GM10248 (cell line): ENCODE measurements at regions not wholly inside any gene's neighbourhood (a gene's known extent, or its start where the extent isn't known, plus 50 kb on each side); places are given as distances from the start of the nearest gene placed in this dataset.

Source experiments
- CTCF ChIA-PET: fragments of 300-600 bp; sonication (Branson Sonifier 250); formaldehyde crosslinking; extraction: SDS; loops from one replicate; lab custom pipeline; 2021; ENCODE audit warnings: antibody characterized with exemption; lab: Yijun Ruan, JAX
- POLR2A ChIA-PET: fragments of 350-650 bp; sonication (Branson Sonifier 250); formaldehyde crosslinking; extraction: SDS; loops from one replicate; lab custom pipeline; 2020; ENCODE audit warnings: antibody characterized with exemption; lab: Yijun Ruan, JAX
- DNase-seq: peaks from one replicate; pipeline ENCODE4 v3.0.0; 2012; ENCODE audit errors: extremely low spot score
- CTCF ChIP-seq: IDR thresholded peaks from 2 replicates; pipeline ENCODE4 v1.5.1; 2012; ENCODE audit warnings: mild to moderate bottlenecking, low read depth; ENCODE audit errors: extremely low read depth, missing control alignments, control extremely low read depth

- TF ChIP-seq CTCF, result no peak
- DNase-seq, result no peak
- POLR2A ChIA-PET, result no interaction called here
- CTCF ChIA-PET, result interaction anchor here (2.4 kb wide), 1 partner anchor 9 kb away, joined by 8 read pairs; no protein-coding TSS in a partner anchor
Measured at GRCh38 chr5:175250426-175250825, 193.6 kb downstream of the DRD1 start.

- POLR2A ChIA-PET, result no interaction called here
- no peak for DNase-seq
- TF ChIP-seq CTCF, result no peak
- CTCF ChIA-PET, result interaction anchor here (1.7 kb wide), 1 partner anchor 24 kb away, joined by 4 read pairs; no protein-coding TSS in a partner anchor
Measured at GRCh38 chr5:175248416-175248905, 195.5 kb downstream of the DRD1 start.

- no peak for DNase-seq
- CTCF ChIA-PET, result interaction anchor here (0.7 kb wide), 1 partner anchor 12 kb away, joined by 3 read pairs; no protein-coding TSS in a partner anchor
- POLR2A ChIA-PET, result no interaction called here
- no peak for TF ChIP-seq CTCF
Measured at GRCh38 chr5:175246889-175247520, 197.0 kb downstream of the DRD1 start.

- ChIA-PET CTCF (interaction anchor here (0.7 kb wide), 1 partner anchor 11 kb away, joined by 3 read pairs; no protein-coding TSS in a partner anchor), POLR2A (no interaction called here)
- TF ChIP-seq CTCF, result no peak
- DNase-seq, result no peak
Measured at GRCh38 chr5:175246242-175246888, 197.6 kb downstream of the DRD1 start.

GRCh38 chr5:175243441-175243840 is 200.5 kb downstream of the DRD1 start:
- ChIA-PET POLR2A (no interaction called here), CTCF (interaction anchor here (1.1 to 2.2 kb wide), 3 partner anchors 8 to 57 kb away, joined by 3 to 6 read pairs (median 3); no protein-coding TSS in a partner anchor)
- DNase-seq, result no peak
- TF ChIP-seq CTCF, result no peak

- POLR2A ChIA-PET, result no interaction called here
- CTCF ChIA-PET, result interaction anchor here (2.5 kb wide), 1 partner anchor 9 kb away, joined by 8 read pairs; no protein-coding TSS in a partner anchor
- DNase-seq, result no peak
- no peak for TF ChIP-seq CTCF
Measured at GRCh38 chr5:175242207-175242606, 201.8 kb downstream of the DRD1 start.
